TTC549 (cell line): ENCODE measurements at regions not wholly inside any gene's neighbourhood (a gene's known extent, or its start where the extent isn't known, plus 50 kb on each side); places are given as distances from the start of the nearest gene placed in this dataset.
"Not testable (repeated sequence)": the region's sequence is repeated elsewhere in the genome, so short reads cannot be mapped to it uniquely, and the experiment has no call there.

ENCODE experiments used
- FAIRE-seq: peaks from 2 replicates; lab custom pipeline; 2012; peaks lifted over from hg19 to GRCh38; lab: Jason Lieb, UNC

GRCh38 chr6:163712566-163712961 lies 298.0 kb downstream of the QKI start:
- FAIRE-seq, result no peak

- no peak for FAIRE-seq
Observed at GRCh38 chr6:163711615-163712565, 297.4 kb downstream of the QKI start.

- FAIRE-seq, result no peak
Observed at GRCh38 chr6:163710532-163711470, 296.3 kb downstream of the QKI start.

GRCh38 chr6:163709693-163710092 lies 295.2 kb downstream of the QKI start:
- FAIRE-seq, result no peak

GRCh38 chr6:163709255-163709654 lies 294.7 kb downstream of the QKI start:
- no peak for FAIRE-seq

- no peak for FAIRE-seq
Observed at GRCh38 chr6:163708466-163708865, 293.9 kb downstream of the QKI start.

GRCh38 chr6:163707387-163708355 lies 293.2 kb downstream of the QKI start:
- no peak for FAIRE-seq

- no peak for FAIRE-seq
Observed at GRCh38 chr6:163706500-163707087, 292.1 kb downstream of the QKI start.

GRCh38 chr6:163705923-163706322 lies 291.4 kb downstream of the QKI start:
- no peak for FAIRE-seq

GRCh38 chr6:163702736-163703135 lies 288.2 kb downstream of the QKI start:
- FAIRE-seq, result no peak

GRCh38 chr6:163701762-163702161 lies 287.2 kb downstream of the QKI start:
- no peak for FAIRE-seq

GRCh38 chr6:163698086-163698485 lies 283.6 kb downstream of the QKI start:
- FAIRE-seq, result no peak

GRCh38 chr6:163696311-163696710 lies 281.8 kb downstream of the QKI start:
- FAIRE-seq, result not testable (repeated sequence)

- no peak for FAIRE-seq
Observed at GRCh38 chr6:163695414-163695864, 280.9 kb downstream of the QKI start.

GRCh38 chr6:163694988-163695398 lies 280.5 kb downstream of the QKI start:
- FAIRE-seq, result no peak

- no peak for FAIRE-seq
Observed at GRCh38 chr6:163694072-163694471, 279.6 kb downstream of the QKI start.

- FAIRE-seq, result no peak
Observed at GRCh38 chr6:163691049-163691448, 276.5 kb downstream of the QKI start.

GRCh38 chr6:163688739-163689362 lies 274.3 kb downstream of the QKI start:
- FAIRE-seq, result no peak

- no peak for FAIRE-seq
Observed at GRCh38 chr6:163687075-163687474, 272.6 kb downstream of the QKI start.

- FAIRE-seq, result no peak
Observed at GRCh38 chr6:163686301-163686700, 271.8 kb downstream of the QKI start.
